NB4 (cell line): ENCODE measurements at regions not wholly inside any gene's neighbourhood (a gene's known extent, or its start where the extent isn't known, plus 50 kb on each side); places are given as distances from the start of the nearest gene placed in this dataset.

ENCODE experiments used
- CTCF ChIP-seq: IDR thresholded peaks from one replicate; pipeline ENCODE4 v1.5.1; 2012; ENCODE audit warnings: low read depth, low read length
- MYC ChIP-seq: IDR thresholded peaks from 2 replicates; pipeline ENCODE4 v1.6.1; 2011; ENCODE audit warnings: low read depth, low read length
- POLR2A ChIP-seq: IDR thresholded peaks from 2 replicates; pipeline ENCODE4 v1.6.1; 2011; ENCODE audit warnings: mild to moderate bottlenecking; ENCODE audit not compliant: insufficient read length; ENCODE audit errors: extremely low read depth
- TF ChIP-seq, protein P1 (sequence below): IDR thresholded peaks from 2 replicates; pipeline ENCODE4 v1.6.1; 2011; ENCODE audit warnings: low read depth, low read length

DNA sequence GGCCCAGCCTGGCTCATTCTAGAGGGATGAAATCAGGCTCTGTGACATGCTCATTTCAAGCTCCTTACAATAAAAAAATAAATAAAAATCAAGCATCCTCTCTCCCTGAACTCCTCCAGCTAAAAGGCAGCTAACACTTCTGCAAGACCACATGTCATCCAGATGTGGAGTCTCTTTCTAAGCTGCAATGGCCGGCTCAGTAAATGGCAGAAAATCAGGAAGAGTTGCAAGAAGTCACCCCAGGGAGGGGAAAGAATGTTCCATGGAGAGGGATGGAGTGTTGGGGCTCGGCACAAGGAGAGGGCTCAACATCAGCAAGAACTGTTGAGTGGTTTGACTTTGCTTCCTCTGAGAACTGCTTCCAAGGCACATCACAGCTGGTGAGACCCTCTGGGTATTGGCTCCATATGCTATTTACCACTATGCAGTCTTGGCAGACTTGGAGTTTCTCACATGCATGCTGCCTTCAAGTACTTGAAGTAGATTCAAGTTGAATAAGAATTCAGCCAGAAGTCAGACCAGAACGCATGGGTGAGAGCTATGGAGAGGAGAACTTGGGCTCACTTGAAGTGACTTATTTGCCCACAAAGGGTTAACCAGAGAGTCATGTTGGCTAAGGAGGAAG is 689.0 kb downstream of the NTRK3 start:
- no peak for TF ChIP-seq CTCF
- TF ChIP-seq MYC = no peak
- TF ChIP-seq, protein P1, sequence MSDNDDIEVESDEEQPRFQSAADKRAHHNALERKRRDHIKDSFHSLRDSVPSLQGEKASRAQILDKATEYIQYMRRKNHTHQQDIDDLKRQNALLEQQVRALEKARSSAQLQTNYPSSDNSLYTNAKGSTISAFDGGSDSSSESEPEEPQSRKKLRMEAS = no peak
- no peak for TF ChIP-seq POLR2A
